HG03045 (cell line): ENCODE measurements at regions not wholly inside any gene's neighbourhood (a gene's known extent, or its start where the extent isn't known, plus 50 kb on each side); places are given as distances from the start of the nearest gene placed in this dataset.

Experiments
- ATAC-seq: cut with Tn5 transposase; IDR thresholded peaks from one replicate; pipeline ENCODE4 v1.9.1; 2021; ENCODE audit warnings: mild to moderate bottlenecking, moderate library complexity; ENCODE audit not compliant: unreplicated experiment

GRCh38 chr17:72254808-72255449, 134.1 kb downstream of the SOX9 start:
- ATAC-seq: no peak

GRCh38 chr17:72255481-72255880, 134.7 kb downstream of the SOX9 start:
- no peak for ATAC-seq

- ATAC-seq: no peak
Measured at GRCh38 chr17:72258711-72259110, 137.9 kb downstream of the SOX9 start.

GRCh38 chr17:72259922-72260321, 139.1 kb downstream of the SOX9 start:
- no peak for ATAC-seq

- no peak for ATAC-seq
Measured at GRCh38 chr17:72262766-72263165, 141.9 kb downstream of the SOX9 start.

GRCh38 chr17:72264682-72265405, 144.0 kb downstream of the SOX9 start:
- no peak for ATAC-seq

GRCh38 chr17:72266112-72266775, 145.4 kb downstream of the SOX9 start:
- ATAC-seq: no peak

GRCh38 chr17:72267601-72268000, 146.8 kb downstream of the SOX9 start:
- ATAC-seq: no peak

GRCh38 chr17:72268431-72268830, 147.6 kb downstream of the SOX9 start:
- ATAC-seq: no peak

- no peak for ATAC-seq
Measured at GRCh38 chr17:72270273-72270924, 149.6 kb downstream of the SOX9 start.

GRCh38 chr17:72271603-72272002, 150.8 kb downstream of the SOX9 start:
- no peak for ATAC-seq

GRCh38 chr17:72273289-72274056, 152.7 kb downstream of the SOX9 start:
- no peak for ATAC-seq

- no peak for ATAC-seq
Measured at GRCh38 chr17:72274614-72275013, 153.8 kb downstream of the SOX9 start.

GRCh38 chr17:72280881-72281280, 160.1 kb downstream of the SOX9 start:
- ATAC-seq: no peak

GRCh38 chr17:72282439-72283029, 161.7 kb downstream of the SOX9 start:
- no peak for ATAC-seq

GRCh38 chr17:72284806-72285205, 164.0 kb downstream of the SOX9 start:
- no peak for ATAC-seq

GRCh38 chr17:72287586-72287985, 166.8 kb downstream of the SOX9 start:
- no peak for ATAC-seq

- ATAC-seq: no peak
Measured at GRCh38 chr17:72294487-72294893, 173.7 kb downstream of the SOX9 start.

GRCh38 chr17:72295916-72296315, 175.1 kb downstream of the SOX9 start:
- ATAC-seq: no peak

GRCh38 chr17:72296456-72296855, 175.6 kb downstream of the SOX9 start:
- ATAC-seq: no peak
